ENCODE measurements at regions not wholly inside any gene's neighbourhood (a gene's known extent, or its start where the extent isn't known, plus 50 kb on each side); places are given as distances from the start of the nearest gene placed in this dataset.
"Not testable (repeated sequence)": the region's sequence is repeated elsewhere in the genome, so short reads cannot be mapped to it uniquely, and the experiment has no call there.

GRCh38 chr1:66424530-66424929 is 109.4 kb upstream of the SGIP1 start:
- not testable (repeated sequence) for DNase-seq

DNA sequence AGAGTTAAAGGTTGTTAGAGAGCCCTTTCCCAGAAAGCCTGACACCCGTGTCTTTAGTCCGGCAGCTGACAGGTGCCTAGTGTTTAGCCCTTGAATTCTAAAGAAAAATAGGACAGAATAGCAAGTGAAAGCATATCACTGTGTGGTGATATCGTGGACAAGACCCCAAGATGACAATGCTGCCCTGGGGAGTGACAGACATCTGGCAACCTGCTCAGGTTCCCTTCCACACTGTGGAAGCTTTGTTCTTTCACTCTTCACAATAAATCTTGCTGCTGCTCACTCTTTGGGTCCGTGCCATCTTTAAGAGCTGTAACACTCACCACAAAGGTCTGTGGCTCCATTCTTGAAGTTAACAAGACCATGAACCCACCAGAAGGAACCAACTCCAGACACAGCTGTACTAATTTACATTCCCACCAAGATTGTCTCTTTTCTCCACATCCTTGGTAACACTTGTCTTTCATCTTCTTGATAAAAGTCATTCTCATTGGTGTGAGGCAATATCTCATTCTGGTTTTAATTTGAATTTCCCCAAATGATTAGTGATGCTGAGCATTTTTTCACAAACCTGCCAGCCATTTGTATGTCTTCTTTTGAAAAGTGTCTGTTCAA is 107.6 kb upstream of the SGIP1 start:
- DNase-seq, result no peak

- not testable (repeated sequence) for DNase-seq
These were observed 103.1 kb upstream of the SGIP1 start for GRCh38 chr1:66430815-66431214.

DNA sequence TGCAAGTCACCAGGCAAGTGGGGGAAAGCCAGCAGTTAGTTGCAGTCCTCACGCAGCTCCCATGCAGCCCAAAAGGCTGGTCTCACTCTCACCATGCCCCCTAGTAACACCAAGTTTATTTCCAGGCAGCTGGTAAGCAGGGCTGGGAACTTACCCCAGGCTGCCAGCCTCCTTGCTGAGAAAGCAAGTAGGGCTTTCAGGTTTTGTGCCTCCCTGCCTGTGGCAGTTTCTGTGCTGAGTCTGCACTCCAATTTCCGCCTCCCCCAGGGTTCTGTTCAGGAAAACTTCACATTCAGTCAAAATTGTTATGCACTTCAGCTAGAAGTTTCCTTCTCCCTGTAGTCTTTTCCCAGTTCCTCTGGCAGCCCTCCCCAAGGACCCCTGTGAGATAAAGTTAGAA is 102.0 kb upstream of the SGIP1 start:
- DNase-seq, result no peak

DNA sequence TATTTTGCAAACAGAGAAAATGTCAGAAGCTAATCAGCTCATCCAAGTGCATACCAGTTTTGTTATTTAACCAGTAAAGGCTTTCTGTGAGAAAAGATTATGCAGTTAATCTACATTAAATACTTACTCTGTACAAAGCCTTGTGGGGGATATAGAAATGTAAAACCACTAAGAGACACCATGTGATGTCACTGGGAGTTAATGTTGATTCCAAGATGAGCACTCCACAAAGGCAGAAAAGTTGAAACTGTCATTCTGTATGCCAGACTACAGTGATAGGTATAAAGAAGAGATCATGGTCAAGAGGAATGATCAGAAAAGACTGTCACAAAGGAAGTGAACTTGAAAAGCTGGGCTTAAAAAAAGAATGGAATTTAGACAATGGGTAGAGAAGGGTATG is 100.3 kb upstream of the SGIP1 start:
- no peak for DNase-seq

DNA sequence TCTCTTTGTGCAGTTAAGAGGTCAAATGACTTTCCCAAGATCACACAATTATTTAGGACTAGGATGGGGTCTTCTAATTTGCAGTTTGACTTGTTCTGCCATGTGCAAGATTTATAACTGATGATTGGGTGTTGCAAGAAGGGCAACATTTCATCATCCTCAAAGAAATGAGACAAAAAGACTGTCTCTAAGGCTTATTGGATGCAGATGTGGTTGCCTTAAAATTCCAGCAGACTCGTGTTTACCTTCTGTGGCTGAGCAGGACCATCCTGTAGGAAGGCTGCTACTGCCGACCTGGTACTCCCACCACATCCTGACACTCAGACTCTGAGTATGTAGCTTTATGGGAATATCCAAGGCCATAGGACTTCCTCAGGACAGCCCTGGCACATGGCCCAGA is 99.9 kb upstream of the SGIP1 start:
- DNase-seq, result no peak

DNA sequence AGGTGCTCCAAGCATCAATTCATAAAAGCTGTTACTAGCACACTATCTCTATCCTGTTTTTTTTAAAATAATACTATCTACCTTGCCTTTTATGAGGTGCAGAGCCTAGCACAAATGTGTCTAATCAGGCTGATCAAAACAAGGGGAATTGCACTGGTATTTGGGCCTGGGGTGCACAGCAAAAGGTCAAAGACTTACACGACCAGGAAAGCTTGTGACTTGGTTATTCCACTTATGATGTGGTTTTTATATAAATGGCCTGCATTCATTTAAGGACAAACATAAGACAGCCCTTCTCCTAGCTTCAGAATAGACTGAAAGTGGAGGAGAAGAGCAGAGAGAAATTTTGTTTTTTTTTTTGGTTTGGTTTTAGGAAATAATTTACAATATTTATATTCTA is 98.4 kb upstream of the SGIP1 start:
- DNase-seq, result no peak

DNA sequence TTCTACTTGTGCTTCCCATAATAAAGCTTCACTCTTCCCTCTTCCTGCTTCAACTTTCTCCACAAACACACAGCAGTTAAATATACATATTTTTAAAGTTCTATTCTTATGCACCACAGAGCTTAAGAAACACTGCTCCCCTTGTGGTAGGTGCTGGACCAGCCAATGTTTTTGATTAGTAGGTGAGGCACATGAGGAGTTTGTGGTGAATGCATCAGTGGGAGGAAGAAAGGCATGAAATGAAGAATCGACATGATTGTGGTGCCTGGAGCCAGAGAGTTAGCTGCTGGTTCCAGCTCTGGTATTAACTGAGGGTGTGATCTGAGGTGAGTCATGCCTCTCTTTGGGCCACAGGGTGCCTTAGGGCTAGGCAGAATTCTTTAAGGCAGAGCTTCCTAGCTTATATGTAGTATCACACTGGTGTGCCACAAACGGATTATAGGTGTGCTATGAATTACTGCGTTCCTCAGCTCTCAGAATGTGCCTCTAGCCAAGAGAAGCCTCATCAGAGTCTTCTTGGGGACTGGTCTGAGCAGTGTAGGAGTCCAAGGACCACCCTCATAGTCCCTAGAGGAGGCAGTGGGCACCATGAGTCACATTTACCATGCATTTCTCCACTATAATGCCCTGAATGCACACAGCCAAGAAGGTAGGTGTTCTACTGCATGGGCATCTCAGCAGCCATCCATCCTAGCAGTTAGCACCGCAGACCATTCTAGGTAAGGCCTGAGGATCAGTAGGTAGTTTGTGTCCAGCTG is 97.4 kb upstream of the SGIP1 start:
- peak; percentile 19 for DNase-seq

DNA sequence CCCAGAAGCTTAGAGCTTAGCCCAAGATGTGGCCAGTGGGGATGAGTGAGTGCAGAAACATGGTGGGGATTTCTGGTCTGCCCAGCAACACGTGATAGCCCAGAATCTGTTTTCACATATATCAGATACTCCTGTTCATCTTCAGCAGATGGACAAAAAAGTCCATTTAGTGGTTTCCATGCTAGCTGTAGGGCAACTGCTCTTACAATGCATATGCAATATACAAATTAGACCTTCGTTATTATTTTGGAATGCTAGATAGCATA is 96.9 kb upstream of the SGIP1 start:
- DNase-seq, result no peak

DNA sequence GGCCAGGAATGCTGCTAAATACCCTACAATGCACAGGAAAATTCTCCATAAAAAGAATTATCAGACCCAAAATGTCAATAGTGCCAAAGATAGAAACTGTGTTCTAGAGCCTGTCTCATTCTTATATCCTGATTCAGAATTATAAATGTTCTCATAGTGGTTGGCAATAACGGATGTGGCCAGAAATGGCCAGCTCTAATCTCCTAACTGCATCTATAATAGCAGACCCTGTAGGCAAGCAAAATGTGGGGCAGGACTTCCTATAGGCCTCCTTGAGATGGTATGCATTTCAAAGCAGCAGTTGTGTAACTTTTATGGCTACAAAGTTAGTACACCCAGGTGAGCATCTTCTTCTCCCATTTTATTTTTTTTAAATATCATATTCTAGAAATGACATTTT is 95.9 kb upstream of the SGIP1 start:
- DNase-seq, result no peak

DNA sequence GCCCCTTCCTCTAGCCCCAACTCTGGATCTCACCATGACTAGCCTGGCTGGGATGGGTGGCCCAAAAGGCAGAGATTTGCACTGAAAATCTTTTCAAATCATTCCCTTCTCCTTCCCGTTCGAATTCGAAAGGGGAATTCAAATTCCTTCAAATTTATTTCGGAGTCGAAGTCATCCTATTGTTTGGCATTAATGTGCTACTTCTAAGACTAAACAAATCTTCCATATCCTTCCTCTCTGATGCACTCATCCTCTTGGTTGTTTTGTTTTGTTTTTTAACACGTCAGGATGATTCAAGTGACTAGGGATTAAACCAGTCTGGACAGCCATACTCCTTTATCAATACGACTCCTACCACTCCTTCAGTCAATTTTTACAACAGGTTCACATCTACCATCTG is 95.5 kb upstream of the SGIP1 start:
- DNase-seq, result no peak

DNA sequence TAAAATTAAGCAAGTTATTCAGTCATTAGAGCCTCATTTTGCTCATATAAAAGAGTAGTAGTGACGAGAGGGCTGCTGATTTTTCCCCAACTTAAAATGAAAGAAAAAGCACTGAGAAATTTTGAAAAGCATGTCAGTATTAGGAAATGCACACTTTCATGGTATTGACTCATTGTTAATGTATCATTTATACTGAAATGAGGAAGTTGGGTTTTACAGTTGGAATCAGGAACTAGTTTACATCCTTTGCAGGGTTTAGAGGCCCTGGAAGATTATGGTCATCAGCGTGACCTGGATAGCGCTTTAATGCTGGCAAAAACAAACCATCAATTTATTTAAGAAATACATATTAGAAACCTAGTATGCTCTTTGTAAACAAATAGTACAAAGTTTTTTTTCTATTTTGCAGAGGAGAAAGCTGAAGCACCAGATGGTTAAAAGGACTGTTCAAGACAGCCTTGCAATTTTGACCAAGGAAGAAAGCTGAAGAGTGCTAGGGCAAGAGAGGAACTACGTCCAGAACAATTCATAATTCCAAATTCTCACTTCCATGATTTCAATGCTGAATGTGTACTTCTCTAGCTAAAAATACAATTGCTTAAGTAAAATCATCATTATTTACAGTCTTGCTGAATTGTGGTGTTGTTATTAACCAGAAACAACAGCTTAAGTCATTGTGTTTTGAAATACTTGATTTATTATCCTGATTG is 94.8 kb upstream of the SGIP1 start:
- DNase-seq, result no peak

DNA sequence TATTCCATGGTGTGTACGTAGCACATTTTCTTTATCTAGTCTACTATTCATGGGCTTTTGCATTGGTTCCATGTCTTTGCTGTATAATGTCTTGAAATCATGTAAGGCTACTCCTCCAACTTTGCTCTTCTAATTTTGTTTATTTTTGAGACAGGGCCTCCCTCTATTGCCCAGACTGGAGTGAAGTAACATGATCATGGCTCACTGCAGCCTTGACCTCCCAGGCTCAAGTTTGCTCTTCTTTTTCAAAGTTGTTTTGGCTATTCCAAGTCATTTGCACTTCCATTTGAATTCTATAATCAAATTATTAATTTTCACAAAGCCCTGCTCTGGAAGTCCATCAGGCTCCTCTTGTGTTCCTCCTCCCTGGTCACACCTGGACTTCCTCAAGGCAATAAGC is 90.2 kb upstream of the SGIP1 start:
- no peak for DNase-seq

- DNase-seq, result no peak
These were observed 89.3 kb upstream of the SGIP1 start for GRCh38 chr1:66444438-66445265.

DNA sequence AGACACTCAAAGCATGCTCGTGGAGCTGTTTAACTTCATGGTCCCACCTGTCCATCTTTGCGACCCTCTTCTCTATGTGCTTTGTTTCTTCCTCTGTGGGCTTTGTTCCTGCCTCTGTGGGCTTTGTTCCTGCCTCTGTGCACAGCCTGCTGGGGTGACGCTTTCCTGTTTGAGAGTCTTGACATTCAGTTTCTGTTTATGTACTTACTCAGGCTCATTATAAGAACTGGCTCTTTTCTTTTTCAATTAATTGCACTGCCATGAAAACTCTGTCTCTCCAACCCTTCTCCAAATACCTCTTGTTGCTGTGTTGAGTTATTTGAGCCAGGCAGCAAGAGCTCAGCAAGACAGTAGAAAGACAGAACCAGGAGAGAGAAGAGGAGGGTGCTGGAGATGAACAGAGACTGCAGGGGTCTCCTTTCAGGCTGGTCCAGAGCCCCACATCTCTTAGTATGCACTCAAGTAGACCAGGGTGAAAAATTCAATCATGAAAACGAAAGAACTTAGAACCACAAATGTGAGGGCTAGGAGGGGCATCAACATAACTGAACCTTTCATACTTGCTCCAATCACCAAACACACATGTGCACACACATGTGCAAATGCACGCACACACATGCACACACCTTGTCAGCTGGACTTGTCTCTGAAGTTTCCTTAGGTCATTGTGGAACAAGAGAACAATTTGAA is 88.3 kb upstream of the SGIP1 start:
- peak; percentile 47 for DNase-seq

- DNase-seq, result no peak
These were observed 87.5 kb upstream of the SGIP1 start for GRCh38 chr1:66446261-66447001.

DNA sequence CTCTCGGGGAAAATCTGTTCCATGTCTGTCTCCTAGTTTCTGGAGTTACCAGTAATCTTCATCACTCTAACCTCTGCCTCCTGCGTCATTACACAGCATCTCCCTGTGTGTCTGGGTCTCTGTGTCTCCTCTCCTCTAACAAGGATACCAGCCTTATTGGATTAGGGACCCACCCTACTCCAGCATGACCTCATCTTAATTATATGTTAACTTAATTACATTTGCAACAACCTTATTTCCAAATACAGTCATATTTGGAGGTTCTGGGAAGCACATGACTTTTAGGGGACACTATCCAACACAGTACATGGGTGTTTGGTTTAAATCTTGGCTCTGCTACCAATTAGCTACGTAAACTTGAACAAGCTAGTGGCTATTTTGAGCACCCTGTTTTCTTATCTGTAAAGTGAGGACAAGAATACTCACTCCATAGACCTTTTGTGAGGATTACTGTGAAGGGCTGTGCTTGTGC is 83.9 kb upstream of the SGIP1 start:
- no peak for DNase-seq

DNA sequence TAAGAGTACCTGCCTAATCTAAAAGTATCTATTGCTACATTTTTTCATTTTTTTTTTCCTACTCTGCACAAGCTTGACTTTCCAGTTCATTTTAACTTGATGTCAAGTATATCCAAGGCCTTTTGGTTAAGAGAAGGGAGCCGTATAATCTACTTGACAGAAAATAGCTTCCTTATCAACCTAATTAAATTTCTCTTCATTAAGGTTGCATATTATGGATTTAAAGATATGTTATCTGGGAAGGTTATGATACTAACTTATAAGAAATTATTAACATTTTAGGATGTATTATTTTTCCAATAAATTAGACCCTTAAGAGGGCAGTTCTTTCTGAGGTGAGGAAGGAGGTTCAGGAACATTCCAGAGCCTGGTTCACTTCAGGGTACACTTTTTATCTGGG is 83.1 kb upstream of the SGIP1 start:
- DNase-seq, result no peak

GRCh38 chr1:66452162-66452561 is 81.8 kb upstream of the SGIP1 start:
- no peak for DNase-seq

- no peak for DNase-seq
These were observed 81.0 kb upstream of the SGIP1 start for GRCh38 chr1:66452982-66453381.

GRCh38 chr1:66455446-66455845 is 78.5 kb upstream of the SGIP1 start:
- DNase-seq, result no peak

- no peak for DNase-seq
These were observed 73.2 kb upstream of the SGIP1 start for GRCh38 chr1:66460776-66461175.

Data from stimulated activated CD4-positive, alpha-beta T cell treated with anti-CD3 and anti-CD28 coated beads, Interleukin-12 subunit alpha, Interleukin-12 subunit beta, amount 100 ng/mL, for 4 hours (primary cell).